Activated CD8-positive, alpha-beta memory T cell treated with anti-CD3 and anti-CD28 coated beads, Interleukin-2, amount 50 U/mL, for 24 hours (primary cell): ENCODE measurements at regions not wholly inside any gene's neighbourhood (a gene's known extent, or its start where the extent isn't known, plus 50 kb on each side); places are given as distances from the start of the nearest gene placed in this dataset.

ENCODE experiments used
- DNase-seq: peaks from one replicate; pipeline ENCODE4 v3.0.0-alpha.2; 2020; ENCODE audit errors: extremely low read depth

- DNase-seq, result no peak
Measured at GRCh38 chr16:86089334-86089900, 190.5 kb downstream of the IRF8 start.

GRCh38 chr16:86089991-86090390 is 191.0 kb downstream of the IRF8 start:
- DNase-seq, result no peak

- DNase-seq, result no peak
Measured at GRCh38 chr16:86090461-86091170, 191.7 kb downstream of the IRF8 start.

GRCh38 chr16:86091976-86092375 is 193.0 kb downstream of the IRF8 start:
- DNase-seq, result no peak

GRCh38 chr16:86092586-86093480 is 193.9 kb downstream of the IRF8 start:
- no peak for DNase-seq

DNA sequence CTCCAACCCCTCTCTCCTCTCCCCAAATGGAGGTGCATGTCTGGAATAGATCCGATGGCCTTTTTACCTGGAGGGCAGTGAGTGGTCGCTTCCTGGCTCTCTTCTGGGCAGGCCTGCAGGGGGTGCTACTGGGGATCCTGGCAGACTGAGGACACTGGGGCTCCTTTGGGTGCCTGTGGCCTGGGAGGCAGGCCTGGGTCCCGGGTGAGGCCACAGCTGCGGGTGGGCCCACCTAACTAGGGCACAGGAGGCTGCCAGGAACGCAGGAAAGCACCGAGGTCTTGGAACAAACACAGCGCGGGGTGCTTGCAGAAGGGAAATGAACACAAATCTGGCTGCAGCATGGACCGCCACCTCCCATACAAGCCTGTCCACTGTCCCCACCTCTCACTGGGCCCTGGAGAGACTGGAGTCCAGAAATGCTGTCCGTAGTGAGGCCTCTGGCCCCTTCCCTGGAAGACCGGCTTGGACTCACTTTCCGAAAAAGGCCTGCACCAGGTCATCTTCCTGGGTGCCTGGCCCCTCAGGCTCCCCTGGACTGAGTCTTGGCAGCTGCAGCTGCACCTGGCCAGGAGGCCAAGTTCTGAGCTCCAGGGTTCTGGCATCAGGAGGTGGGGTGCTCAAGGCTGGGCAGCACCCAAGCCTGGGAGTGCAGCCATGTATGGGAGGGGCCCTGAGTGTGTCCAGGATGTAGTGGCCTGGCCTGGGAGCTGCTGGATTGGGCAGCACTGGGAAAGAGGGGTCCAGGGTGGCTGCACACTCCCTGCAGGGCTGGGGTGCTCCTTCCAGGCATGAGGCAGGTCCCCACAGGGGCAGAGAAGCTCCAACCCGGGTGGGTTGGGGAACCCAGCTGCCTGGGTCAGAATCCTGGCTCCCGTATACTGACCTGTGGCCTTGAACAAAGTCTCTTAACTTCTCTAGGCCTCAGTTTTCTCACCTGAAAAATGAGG is 195.1 kb downstream of the IRF8 start:
- no peak for DNase-seq

- no peak for DNase-seq
Measured at GRCh38 chr16:86095131-86095752, 196.3 kb downstream of the IRF8 start.

GRCh38 chr16:86095906-86096485 is 197.0 kb downstream of the IRF8 start:
- no peak for DNase-seq

- DNase-seq, result no peak
Measured at GRCh38 chr16:86096850-86097249, 197.9 kb downstream of the IRF8 start.

GRCh38 chr16:86099326-86099725 is 200.4 kb downstream of the IRF8 start:
- DNase-seq, result no peak

DNA sequence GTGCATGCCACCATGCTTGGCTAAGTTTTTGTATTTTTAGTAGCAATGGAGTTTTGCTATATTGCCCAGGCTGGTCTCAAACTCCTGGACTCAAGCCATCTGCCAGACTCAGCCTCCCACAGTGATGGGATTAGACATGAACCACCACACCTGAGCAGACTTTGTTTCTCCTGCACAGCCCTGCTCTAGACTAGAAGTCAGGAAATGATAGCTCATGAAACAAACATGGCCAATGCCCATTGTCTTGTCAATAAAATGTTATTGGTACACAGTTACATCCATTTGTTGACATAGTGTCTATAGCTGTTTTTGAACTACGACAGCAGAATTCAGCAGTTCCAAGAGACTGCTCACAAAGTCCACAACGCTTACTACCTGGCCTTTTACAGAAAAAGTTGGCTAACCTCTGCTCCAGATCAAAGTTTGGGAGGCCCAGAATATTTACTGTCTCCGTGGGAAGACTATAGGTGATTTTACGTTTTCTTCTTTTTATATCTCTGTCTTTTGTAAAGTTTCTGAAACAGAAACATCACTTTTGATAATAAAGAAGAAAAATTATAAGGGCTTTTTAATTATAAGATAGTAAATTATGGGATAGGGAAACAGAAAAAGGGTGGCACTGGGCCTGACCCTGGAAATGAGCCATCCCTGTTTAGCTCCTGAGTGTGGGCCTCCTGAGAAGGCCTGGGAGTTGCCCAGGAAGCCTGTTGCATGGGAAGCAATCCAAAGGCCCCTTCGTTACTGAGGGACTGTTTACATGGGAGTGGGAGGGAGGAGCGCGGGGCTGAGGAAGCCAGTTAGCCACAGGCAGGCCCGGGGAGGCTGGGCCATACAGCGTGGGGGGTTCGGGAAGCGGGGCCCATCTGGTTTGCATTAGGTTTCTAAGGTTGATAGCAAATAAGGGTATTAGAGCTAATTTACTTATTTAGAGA is 201.5 kb downstream of the IRF8 start:
- DNase-seq, result no peak

DNA sequence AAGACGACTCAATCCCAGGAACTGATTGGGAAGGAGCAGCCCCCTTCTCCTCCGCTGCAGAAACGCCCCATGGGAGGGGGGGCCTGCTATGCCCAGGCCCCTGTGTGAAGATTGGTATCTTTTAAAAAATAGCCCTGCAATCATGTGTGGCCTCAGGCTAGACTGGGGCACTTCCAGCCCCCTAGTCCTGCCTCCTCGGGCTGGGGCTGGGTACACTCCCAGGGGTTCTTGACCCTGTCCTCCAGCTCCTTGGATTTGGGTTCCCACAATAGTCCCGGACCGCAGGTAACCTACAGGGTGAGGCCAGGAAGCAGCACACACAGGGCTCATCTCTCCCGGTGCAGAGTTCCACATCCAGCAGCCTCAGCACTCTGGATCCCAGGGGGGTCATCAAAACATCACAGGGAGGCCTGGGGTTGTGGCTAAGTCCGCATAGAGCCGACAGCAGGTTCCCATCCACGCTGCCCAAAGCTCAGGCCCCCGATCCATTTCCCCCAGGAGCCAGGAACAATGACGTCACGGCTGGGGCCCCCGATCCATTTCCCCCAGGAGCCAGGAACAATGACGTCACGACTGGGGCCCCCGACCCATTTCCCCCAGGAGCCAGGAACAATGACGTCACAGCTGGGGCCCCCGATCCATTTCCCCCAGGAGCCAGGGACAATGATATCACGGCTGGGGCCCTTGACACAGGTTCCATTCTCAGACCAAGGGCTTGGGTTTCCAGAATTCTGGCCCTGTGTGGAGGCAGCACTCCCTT is 202.4 kb downstream of the IRF8 start:
- DNase-seq, result no peak

- no peak for DNase-seq
Measured at GRCh38 chr16:86101897-86102157, 202.9 kb downstream of the IRF8 start.

- DNase-seq, result no peak
Measured at GRCh38 chr16:86103320-86103719, 204.4 kb downstream of the IRF8 start.

DNA sequence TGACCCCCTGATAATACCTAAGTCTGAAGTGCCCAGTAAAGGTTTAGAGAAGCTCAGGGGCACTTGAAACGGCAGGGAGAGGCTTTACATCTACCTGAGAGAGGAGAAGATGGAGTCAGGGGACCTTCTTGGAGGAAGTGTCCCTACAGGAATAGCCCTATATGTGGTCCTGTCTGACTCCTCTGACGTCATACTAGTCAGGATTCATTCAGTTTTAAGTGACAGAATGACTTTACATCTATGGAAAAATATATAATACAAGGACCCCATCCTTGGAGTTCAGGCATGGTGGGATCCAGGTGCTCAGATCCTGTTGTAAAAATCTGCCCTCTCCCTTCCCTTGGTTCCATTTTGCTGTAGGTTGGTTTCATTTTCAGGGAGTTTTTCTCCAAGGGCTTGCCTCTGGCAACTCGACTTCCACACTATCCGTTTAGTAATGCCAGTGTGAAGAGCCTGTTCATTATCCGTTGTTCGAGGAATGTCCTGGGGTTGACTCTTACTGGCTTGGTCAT is 205.6 kb downstream of the IRF8 start:
- no peak for DNase-seq

- DNase-seq, result no peak
Measured at GRCh38 chr16:86107215-86107825, 208.4 kb downstream of the IRF8 start.

GRCh38 chr16:86108062-86108461 is 209.1 kb downstream of the IRF8 start:
- no peak for DNase-seq

GRCh38 chr16:86110134-86110533 is 211.2 kb downstream of the IRF8 start:
- no peak for DNase-seq

- no peak for DNase-seq
Measured at GRCh38 chr16:86110726-86111125, 211.8 kb downstream of the IRF8 start.
